Kidney (tissue), 13 donors: ENCODE measurements at regions not wholly inside any gene's neighbourhood (a gene's known extent, or its start where the extent isn't known, plus 50 kb on each side); places are given as distances from the start of the nearest gene placed in this dataset.

Source experiments
- DNase-seq, 5 donors: peaks; one replicate each; pipeline ENCODE4 v3.0.0-alpha.2; 2013 to 2020
- FAIRE-seq: peaks from 2 replicates; lab custom pipeline; 2012; peaks lifted over from hg19 to GRCh38; lab: Jason Lieb, UNC
- H3K27ac ChIP-seq, 2 donors: one replicate each; pipeline ENCODE4 v1.7.0; 2013; ENCODE audit warnings: low read depth in 2 of 2, low read length in 2 of 2, inconsistent platforms in 1 of 2
- H3K27me3 ChIP-seq: one replicate; pipeline ENCODE4 v1.7.1; 2013; ENCODE audit warnings: low read length, inconsistent platforms; ENCODE audit not compliant: control insufficient read depth, insufficient read depth
- H3K36me3 ChIP-seq, 3 donors: one replicate each; pipeline versions ENCODE4 v1.7.0 to v1.7.1; 2013; ENCODE audit warnings: low read length in 3 of 3, control low read depth in 1 of 3, inconsistent platforms in 1 of 3; ENCODE audit not compliant: insufficient read depth in 3 of 3, control insufficient read depth in 2 of 3
- H3K4me1 ChIP-seq, 3 donors: one replicate each; pipeline versions ENCODE4 v1.7.0 to v1.7.1; 2013; ENCODE audit warnings: low read length in 3 of 3, inconsistent platforms in 1 of 3, low read depth in 1 of 3; ENCODE audit not compliant: control insufficient read depth in 2 of 3, insufficient read depth in 2 of 3
- H3K4me3 ChIP-seq, 3 donors: one replicate each; pipeline versions ENCODE4 v1.7.0 to v1.8.1; 2013; ENCODE audit warnings: low read length in 3 of 3, control low read depth in 1 of 3, inconsistent platforms in 1 of 3
- H3K9ac ChIP-seq, 3 donors: one replicate each; pipeline versions ENCODE4 v1.7.0 to v1.7.1; 2013; ENCODE audit warnings: low read length in 3 of 3, control low read depth in 1 of 3, inconsistent platforms in 1 of 3
- H3K9me3 ChIP-seq, 3 donors: one replicate each; pipeline versions ENCODE4 v1.7.0 to v1.7.1; 2013; ENCODE audit warnings: low read length in 3 of 3, control low read depth in 1 of 3, inconsistent platforms in 1 of 3; ENCODE audit not compliant: control insufficient read depth in 2 of 3, insufficient read depth in 1 of 3
- intact Hi-C: fragments of 100-400 bp; cut with DNase I; formaldehyde crosslinking; loops from one replicate; pipeline ENCODE4 v1.11.1; 2022
- TF ChIP-seq, protein P1 (sequence below): IDR thresholded peaks from 3 replicates; pipeline ENCODE4 v1.5.1; 2012; ENCODE audit warnings: mild to moderate bottlenecking, moderate library complexity, borderline replicate concordance; ENCODE audit not compliant: insufficient read depth; ENCODE audit errors: extremely low read depth
- donor health status: control.
- donor health status: control.
- donor health status: control.
- donor health status: control.
- donor health status: control.
- donor health status: DM: yes; HTN: yes; CAD: no.
- donor health status: Normal renal cell carcinoma (clear cell type).

DNA sequence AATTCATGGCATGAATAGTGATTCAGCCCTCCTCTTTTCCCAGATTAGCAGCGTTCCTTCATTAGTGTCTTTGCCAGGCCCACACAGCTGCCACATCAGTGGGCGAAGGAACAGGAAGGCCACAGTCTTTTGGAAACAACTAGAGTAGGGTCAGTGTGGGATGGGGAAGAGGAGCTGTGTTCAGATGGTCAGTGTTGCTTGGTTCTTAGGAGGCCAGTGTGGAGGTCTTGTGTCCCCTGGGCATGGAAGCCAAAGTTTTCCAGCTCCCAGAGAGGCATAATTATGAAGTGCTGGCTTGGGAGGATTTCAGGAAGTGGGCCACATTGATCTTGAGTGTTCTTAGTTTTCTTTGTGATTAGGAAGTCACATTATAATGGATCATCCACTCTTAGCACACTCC is 269.6 kb downstream of the PSAT1 start:
- Histone ChIP-seq H3K9ac (no peak overlapping the region), H3K9me3 (no peaks in the 10 kb centered on the region), H3K27ac (no peak overlapping the region), H3K27me3 (no peaks in the 10 kb centered on the region), H3K36me3 (no peaks in the 10 kb centered on the region), H3K4me1 (no peaks in the 10 kb centered on the region), H3K4me3 (no peak overlapping the region)
- TF ChIP-seq, protein P1, sequence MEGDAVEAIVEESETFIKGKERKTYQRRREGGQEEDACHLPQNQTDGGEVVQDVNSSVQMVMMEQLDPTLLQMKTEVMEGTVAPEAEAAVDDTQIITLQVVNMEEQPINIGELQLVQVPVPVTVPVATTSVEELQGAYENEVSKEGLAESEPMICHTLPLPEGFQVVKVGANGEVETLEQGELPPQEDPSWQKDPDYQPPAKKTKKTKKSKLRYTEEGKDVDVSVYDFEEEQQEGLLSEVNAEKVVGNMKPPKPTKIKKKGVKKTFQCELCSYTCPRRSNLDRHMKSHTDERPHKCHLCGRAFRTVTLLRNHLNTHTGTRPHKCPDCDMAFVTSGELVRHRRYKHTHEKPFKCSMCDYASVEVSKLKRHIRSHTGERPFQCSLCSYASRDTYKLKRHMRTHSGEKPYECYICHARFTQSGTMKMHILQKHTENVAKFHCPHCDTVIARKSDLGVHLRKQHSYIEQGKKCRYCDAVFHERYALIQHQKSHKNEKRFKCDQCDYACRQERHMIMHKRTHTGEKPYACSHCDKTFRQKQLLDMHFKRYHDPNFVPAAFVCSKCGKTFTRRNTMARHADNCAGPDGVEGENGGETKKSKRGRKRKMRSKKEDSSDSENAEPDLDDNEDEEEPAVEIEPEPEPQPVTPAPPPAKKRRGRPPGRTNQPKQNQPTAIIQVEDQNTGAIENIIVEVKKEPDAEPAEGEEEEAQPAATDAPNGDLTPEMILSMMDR = no peak
- FAIRE-seq (no peak), DNase-seq (no peak)
- intact Hi-C loops = no loop called here

DNA sequence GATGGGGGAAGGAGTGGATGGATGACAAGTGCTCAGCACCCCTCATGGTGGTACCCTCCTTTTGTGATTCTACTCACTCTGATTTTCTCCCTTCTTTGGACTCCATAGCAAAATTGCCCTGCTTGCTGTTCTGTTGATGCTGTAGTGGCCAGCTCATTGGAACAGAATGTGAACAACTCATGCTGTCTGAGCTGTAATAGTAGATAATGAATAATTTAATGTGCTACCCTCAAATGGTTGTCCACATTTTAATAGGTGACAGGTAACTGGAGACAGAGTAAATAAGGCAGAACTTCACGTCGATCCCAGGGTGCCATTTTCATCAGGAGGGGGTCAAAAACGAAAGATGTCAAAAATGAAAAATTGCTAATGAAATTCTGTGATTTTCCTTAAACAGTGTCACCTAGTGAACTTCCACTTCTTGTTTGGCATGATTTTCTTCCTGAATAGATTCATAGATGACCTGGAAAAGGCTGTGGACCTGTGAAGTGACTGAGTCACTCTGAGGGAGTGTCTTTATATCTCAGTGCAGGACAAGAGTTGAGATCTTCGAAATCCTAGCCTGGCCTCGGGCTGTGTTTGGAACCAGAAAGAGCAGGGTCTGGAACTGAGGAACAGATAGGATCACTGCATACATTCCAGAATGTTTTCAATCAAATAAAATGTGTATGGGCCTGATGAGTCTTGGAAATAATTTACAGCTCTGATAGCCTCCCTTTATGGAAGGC is 270.2 kb downstream of the PSAT1 start:
- intact Hi-C loops = no loop called here
- H3K9me3 ChIP-seq = no peaks in the 10 kb centered on the region
- no peaks in the 10 kb centered on the region for H3K4me1 ChIP-seq
- H3K27ac ChIP-seq = no peak overlapping the region
- FAIRE-seq = no peak
- DNase-seq = no peak
- no peak overlapping the region for H3K9ac ChIP-seq
- TF ChIP-seq, protein P1 = no peak
- H3K36me3 ChIP-seq = no peaks in the 10 kb centered on the region
- no peaks in the 10 kb centered on the region for H3K27me3 ChIP-seq
- H3K4me3 ChIP-seq = no peak overlapping the region

DNA sequence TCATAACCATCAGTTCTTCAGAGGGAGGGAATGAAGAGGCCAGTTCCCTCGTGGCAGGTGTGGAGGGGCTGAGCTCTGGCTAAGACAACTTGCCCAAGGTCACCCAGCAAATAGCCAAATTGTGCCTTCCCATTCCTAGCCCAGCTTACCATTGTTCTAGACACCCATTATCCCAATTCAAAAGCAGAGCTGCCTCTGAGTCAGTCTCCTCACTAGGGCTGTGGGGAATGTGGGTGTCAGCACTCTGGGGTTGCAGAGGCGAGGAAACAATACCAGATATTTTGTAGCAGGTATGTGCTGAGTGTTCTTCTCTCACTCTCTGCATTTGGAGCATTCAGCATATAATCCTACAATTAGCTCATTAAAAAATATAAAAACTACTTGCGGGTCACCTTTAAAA is 270.8 kb downstream of the PSAT1 start:
- intact Hi-C loops = no loop called here
- Histone ChIP-seq H3K9me3 (no peaks in the 10 kb centered on the region), H3K27me3 (no peaks in the 10 kb centered on the region), H3K27ac (no peak overlapping the region), H3K36me3 (no peaks in the 10 kb centered on the region), H3K4me3 (no peak overlapping the region), H3K9ac (no peak overlapping the region), H3K4me1 (no peaks in the 10 kb centered on the region)
- FAIRE-seq (no peak), DNase-seq (no peak)
- TF ChIP-seq, protein P1 = no peak

DNA sequence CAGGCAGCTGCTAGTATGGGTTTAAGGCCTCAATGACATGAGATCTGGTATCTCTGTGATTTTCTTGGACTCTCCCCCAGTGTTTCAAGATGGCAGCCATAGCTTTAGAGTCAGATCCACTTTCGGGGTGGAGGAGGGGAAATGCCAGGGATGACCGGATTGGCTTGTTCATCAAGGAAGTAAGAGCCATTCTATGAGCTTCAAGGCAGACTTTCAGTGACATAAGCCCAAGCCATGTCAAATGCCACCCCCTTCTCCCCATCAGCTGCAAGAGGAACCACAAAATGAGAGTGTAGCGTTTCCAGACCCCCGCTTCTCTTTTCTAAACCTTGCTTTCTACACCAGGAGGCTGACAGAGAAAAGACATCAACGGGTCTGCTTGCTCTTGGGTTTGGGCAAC is 271.8 kb downstream of the PSAT1 start:
- no peak for DNase-seq
- TF ChIP-seq, protein P1 = no peak
- Histone ChIP-seq H3K4me3 (no peak overlapping the region), H3K36me3 (no peaks in the 10 kb centered on the region), H3K4me1 (no peaks in the 10 kb centered on the region), H3K27me3 (no peaks in the 10 kb centered on the region), H3K9ac (no peak overlapping the region), H3K27ac (no peak overlapping the region), H3K9me3 (no peaks in the 10 kb centered on the region)
- FAIRE-seq = no peak
- intact Hi-C loops = no loop called here
